GM18499 (cell line): ENCODE measurements at regions not wholly inside any gene's neighbourhood (a gene's known extent, or its start where the extent isn't known, plus 50 kb on each side); places are given as distances from the start of the nearest gene placed in this dataset.

Source experiments
- ATAC-seq: cut with Tn5 transposase; IDR thresholded peaks from one replicate; pipeline ENCODE4 v1.9.1; 2021; ENCODE audit warnings: moderate number of reproducible peaks; ENCODE audit not compliant: insufficient read depth, unreplicated experiment

DNA sequence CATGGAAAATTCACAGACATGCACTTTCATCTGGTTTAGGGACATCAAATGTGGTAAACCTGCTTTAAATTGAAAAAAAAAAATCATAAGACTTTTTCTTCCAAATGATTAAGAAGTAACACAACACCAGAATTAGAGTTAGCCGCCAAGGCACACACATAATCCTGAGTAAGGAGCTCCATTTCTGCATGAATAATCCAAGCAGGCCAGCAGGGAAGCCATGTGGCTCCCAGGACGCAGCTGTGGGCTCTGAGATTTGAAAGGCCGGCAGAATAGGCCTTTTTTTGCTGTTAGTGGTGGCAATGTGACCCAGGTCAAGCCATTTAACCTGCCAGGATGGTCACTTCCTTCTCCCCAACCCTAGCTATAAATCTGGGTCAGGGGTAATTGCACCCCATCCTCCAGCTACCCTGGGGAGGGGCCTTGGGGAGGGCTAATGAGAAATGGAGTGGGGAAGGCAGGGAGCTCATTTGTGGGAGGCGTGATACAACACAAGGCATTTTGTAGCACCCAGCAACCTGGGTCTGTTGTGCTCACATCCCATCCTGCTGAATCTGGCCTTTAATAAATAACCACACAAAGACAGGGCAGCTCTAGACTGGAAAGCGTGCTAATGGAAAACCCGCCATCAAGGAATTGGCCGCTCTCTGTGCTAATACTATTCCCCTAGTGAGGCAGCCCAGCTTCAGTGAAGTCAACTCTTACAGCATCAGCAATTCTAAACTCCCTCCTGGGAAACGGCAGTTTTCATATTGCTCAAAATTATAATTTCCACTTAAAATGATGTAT lies 178.5 kb downstream of the RHOU start:
- no peak for ATAC-seq

GRCh38 chr1:228914700-228915099 lies 179.4 kb downstream of the RHOU start:
- no peak for ATAC-seq

DNA sequence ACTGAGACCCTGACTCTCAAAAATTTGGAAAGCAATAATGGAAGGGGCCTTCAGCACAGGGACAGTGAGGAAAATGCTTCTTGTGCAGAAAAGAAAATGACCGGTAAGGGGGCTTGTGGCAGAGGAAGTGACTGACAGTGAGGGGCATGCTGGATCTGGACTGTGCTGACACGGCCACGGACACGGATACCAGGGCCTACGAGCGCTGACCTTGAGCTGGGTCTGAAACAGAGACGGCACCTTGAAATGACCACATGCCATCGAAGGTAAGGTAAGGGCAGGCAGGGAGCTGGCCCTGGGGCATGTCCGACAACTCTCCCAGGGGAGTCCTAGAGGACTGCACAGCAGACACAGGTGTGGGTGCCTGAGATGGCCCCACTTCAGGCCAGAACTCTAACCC lies 182.1 kb downstream of the RHOU start:
- ATAC-seq = no peak

DNA sequence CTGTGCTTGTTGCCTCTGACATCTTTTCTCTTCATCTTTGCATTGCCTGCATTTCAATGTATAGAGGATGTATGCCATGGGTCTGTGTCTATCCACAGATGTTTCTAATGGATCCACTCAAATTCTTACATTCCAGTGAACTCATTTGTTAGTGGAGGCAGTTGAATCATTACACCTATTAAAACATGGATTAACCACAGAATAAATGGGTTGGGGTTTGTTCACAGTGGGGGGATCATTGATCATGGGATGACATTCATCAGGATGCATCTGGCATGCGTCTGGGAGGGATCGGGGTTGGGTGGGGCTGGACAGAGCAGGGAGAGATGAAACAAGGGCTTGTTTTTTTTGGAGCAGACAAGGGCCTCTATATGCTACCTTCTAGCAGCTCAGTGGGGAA lies 182.5 kb downstream of the RHOU start:
- ATAC-seq = no peak

GRCh38 chr1:228918335-228918734 lies 183.1 kb downstream of the RHOU start:
- ATAC-seq = no peak

DNA sequence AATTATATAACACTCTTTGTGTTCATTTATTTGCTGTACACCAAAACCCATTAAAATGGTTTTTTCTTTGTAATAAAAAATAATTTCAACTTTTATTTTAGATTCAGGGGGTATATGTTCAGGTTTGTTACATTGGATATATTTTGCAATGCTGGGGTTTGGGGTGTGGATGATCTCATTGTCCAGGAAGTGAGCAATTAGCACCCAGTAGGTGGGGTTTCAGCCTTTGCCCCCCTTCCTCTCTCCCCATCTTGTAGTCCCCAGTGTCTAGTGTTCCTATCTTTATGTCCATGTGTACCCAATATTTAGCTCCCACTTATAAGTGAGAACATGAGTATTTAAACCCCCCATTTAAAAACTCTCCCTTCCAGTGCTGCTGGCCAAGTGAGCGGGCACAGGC lies 184.6 kb downstream of the RHOU start:
- ATAC-seq = no peak

GRCh38 chr1:228920831-228921230 lies 185.6 kb downstream of the RHOU start:
- no peak for ATAC-seq

DNA sequence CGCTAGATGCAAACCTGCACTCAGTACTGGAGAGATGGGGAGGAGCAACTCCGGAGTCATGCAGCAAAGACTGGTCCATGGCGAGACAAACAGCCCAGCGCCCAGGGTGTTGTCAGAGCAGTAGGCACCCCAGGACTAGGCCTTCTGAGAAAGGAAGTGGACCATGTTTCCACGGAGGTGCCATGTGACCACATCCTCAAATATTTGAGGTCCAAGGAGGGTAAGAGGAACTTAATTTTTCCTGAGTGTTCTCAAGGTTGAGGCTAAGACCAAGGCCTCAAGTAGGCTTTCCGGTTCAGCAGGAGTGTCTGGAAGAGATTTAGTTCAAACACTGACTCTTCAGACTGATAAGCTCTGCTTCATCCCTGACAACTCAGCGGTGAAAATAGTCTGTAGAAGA lies 186.2 kb downstream of the RHOU start:
- no peak for ATAC-seq

DNA sequence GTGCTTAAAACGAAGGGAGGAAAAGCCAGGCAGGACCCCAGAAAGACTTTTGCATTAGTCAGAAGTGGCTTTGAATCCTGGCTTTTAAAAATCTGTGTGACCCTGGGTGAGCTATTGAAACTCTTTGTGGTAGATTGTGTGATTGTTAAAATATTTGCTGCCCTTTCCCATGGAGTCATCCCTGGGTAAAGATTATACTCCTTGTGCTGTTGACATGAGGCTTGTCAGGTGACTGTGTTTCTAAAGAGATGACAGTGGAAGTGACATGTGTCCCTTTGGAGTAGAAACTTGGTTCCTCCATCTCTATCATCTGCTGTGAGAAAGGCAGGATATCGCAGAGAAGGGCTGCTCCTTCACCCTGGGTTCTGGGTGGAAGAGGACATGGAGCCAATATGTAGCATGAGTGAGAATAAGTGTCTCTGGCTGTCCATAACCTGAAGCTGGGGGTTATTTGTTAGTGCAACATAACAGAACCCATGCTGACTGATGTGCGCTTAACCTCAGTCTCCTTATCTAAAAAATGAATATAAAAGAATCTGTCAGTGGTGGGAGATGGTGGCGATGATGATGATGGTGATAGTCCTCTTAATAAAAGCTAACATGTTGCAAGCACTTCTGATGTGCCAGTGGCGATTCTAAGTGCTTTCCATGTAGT lies 187.6 kb downstream of the RHOU start:
- no peak for ATAC-seq

GRCh38 chr1:228923973-228924686 lies 188.9 kb downstream of the RHOU start:
- ATAC-seq = no peak

GRCh38 chr1:228925691-228926090 lies 190.4 kb downstream of the RHOU start:
- no peak for ATAC-seq

DNA sequence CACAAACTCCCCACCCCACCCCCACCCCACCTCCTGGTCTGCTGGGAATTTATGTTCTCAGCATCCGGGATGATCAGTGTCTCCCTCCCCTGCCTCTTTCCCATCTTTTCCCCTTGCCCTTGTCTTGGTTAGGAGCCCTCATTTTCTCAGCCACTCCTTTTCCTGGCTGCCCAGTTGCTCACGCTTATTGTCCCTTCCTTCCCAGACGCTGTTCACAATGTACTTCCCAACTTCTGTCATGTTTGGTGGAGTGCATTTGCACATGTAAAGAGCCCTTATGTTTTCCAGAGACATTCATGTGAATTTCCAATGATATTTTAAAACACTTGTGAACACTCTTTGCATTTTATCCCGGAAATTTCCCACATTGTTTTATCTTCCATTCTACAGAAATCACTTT lies 192.1 kb downstream of the RHOU start:
- no peak for ATAC-seq

GRCh38 chr1:228927946-228928898 lies 192.9 kb downstream of the RHOU start:
- ATAC-seq = no peak

DNA sequence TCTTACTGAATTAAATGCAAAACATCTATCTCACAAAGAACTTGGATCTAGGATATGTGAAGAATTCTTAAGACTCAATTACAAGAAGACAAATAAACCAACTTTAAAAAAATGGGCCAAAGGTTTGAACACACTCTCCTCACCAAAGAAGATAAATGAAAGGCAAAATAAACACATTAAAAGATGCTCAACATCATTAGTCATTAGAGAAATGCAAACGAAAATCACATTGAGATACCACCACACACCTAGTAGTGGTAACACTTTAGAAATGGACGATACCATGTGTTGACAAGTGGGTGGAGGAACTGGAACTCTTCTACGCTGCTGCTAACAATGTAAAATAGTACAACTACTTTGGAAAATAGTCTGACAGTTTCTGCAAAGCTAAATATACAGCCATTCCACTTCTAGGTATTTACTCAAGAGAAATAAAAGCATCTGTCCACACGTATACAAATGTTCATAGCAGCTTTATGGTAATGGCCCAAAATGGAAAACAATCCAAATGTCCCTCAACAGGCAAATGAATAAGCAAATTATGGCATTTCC lies 194.3 kb downstream of the RHOU start:
- ATAC-seq = no peak

DNA sequence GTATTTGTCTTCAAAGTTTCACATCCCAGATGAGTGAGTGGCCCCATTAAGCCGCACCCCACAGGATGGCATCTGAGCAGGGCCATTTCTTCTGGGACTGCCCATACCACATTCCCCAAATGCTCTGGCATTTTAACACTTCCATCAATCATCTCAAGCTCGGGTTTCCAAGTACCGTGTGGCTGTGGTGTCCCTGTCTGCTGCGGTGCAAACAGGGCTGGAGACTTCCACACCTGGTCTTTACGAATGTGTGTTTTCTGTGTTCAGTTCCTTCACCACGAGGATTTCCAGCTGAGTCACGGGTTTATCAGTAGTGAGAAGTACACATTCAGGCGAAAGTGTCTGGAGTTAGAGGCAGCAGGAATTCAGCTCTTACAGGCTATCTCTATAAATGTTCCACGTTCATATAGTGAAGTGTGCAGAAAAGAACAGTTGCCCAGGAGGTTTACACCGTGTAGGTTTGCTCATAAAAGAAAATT lies 195.2 kb downstream of the RHOU start:
- no peak for ATAC-seq

- ATAC-seq = no peak
Observed at GRCh38 chr1:228933753-228934152, 198.5 kb downstream of the RHOU start.

DNA sequence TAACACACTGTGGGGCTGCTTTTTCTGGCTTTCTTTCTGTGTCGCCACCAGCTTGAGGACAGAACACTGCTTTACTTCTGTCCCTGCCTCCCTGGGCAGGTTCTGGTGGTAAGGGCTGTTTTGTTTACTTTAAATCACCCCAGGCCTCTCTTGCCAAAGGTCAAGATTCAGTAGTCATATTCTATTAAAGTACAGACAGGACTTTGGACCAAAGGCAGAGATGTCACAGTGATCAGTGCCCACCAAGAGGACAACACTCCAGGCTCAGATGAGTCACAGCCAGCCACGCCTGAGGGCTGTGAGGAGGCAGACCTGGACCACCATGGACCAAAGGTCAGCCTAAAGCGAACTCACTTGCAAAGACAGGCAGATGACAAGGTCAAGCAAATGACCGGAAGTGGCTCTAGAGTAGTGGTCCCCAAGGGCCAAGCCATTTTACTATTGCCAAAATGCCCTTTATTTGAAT lies 200.0 kb downstream of the RHOU start:
- ATAC-seq = no peak

GRCh38 chr1:228935855-228936727 lies 200.8 kb downstream of the RHOU start:
- no peak for ATAC-seq

GRCh38 chr1:228936881-228937280 lies 201.6 kb downstream of the RHOU start:
- no peak for ATAC-seq
